GM12873 (cell line): ENCODE measurements at regions not wholly inside any gene's neighbourhood (a gene's known extent, or its start where the extent isn't known, plus 50 kb on each side); places are given as distances from the start of the nearest gene placed in this dataset.

Experiments used
- TF ChIP-seq, protein P1 (sequence below): IDR thresholded peaks from 2 replicates; pipeline ENCODE4 v1.5.1; 2012; ENCODE audit warnings: low read depth, mild to moderate bottlenecking, moderate library complexity, low read length, control low read depth; ENCODE audit not compliant: insufficient read depth; ENCODE audit errors: missing control alignments

DNA sequence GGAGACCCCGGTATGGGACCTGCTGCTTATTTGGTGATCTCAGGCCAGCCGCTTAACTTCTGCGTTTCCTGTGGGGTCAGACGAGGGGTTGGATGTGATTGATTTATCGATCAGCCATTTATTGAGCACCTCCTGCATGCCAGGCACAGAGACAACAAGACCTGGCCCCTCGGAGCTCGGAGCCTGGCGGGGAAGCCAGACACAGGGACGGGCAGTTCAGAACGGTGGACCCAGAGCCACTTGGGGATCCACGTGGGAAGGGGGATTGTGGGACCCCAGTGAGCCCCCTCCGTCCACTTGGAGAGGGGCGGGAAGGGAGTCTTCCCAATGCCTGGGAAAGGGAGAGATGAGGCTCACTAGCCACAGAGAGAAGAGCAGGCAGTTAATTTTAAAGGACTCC is 84.7 kb upstream of the CIBAR2 start:
- TF ChIP-seq, protein P1, sequence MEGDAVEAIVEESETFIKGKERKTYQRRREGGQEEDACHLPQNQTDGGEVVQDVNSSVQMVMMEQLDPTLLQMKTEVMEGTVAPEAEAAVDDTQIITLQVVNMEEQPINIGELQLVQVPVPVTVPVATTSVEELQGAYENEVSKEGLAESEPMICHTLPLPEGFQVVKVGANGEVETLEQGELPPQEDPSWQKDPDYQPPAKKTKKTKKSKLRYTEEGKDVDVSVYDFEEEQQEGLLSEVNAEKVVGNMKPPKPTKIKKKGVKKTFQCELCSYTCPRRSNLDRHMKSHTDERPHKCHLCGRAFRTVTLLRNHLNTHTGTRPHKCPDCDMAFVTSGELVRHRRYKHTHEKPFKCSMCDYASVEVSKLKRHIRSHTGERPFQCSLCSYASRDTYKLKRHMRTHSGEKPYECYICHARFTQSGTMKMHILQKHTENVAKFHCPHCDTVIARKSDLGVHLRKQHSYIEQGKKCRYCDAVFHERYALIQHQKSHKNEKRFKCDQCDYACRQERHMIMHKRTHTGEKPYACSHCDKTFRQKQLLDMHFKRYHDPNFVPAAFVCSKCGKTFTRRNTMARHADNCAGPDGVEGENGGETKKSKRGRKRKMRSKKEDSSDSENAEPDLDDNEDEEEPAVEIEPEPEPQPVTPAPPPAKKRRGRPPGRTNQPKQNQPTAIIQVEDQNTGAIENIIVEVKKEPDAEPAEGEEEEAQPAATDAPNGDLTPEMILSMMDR, result no peak

DNA sequence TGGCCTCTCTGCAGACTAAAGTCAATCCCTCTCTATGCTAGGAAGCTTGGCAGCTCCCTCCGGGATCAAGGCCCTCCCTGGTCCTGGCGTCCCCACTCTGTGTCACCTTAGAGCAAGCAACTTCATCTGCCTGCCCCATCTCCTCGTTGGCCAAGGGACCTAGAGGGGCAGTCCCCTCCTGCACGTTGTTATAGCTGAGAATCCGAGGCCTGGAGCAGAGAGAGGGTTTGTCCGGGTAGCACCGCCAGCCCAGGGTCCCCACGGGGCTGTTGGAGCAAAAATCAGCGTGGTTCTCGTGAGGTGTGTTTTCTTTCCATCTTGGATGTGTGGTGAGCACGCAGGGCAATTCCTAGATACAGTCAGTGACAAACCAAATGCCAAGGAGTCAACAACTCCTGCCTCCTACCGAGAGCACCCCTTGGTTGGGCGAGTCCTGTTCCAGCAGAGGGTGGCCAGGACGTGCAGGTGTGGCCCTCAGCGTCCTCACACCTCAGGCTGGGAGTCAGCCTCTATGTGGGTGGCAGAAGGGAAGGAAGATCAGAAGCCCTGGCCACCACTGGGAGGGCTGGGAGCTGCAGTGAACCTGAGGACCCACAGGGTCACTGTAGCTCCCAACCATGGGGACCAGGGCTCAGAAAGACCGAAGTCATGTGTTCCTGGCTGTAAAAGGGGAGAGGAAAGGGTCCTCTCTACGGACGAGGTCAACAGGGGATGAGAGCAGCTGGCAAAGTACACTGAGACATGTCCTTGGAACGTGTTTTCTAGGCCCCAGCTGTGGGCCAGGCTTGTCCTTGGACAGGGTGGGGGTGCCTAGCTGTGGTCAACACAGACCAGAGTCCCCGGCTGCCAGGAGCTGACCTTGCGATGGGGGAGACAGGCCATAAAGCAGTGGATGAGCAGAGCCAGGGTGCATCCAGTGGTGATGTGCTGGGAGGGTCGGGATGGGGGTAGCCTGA is 85.6 kb upstream of the CIBAR2 start:
- TF ChIP-seq, protein P1, result no peak

DNA sequence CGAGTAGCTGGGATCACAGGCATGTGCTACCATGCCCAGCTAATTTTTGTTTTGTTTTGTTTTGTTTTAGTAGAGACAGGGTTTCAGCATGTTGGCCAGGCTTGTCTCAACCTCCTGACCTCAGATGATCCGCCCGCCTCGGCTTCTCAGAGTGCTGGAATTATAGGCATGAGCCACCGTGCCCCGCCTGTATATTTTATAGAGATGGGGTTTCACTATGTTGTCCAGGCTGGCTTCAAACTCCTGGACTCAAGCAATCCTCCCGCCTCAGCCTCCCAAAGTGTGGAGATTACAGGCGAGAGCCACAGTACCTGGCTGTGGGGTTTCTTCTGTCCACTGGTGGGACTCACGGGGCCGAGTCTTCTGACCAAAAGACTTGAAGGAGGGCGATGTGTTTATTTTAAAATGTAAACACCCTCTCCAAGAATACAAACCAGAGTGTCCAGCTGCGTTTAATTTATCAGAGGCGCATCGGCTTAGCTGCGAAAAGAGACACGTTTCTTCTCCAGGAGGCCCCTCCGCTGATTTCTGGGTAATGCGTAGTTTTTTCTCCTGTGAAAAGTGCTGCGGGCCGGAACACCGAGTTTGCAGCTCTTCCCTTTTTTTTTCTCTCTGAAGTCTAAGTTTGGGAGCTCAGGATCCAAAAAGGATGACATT is 86.9 kb upstream of the CIBAR2 start:
- TF ChIP-seq, protein P1, result no peak

DNA sequence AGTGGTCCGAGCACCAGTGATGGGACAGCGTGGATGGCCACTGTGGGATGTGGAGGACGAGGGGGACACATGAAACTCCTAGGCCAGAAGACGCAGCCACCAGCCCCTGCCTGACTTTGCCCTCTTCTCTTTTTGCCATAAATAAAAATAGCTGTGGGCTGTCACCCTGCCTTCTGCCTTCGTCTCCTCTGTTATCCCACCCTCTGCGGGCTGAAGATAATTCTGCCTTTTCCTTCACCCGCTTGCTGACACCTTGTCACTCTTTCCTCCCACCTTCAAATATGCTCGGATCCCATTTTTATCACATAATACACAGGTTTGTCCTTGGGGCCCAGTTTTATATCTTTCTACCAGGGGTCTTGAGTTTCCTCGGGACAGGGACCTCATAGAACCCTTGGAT is 87.6 kb upstream of the CIBAR2 start:
- TF ChIP-seq, protein P1, result no peak

DNA sequence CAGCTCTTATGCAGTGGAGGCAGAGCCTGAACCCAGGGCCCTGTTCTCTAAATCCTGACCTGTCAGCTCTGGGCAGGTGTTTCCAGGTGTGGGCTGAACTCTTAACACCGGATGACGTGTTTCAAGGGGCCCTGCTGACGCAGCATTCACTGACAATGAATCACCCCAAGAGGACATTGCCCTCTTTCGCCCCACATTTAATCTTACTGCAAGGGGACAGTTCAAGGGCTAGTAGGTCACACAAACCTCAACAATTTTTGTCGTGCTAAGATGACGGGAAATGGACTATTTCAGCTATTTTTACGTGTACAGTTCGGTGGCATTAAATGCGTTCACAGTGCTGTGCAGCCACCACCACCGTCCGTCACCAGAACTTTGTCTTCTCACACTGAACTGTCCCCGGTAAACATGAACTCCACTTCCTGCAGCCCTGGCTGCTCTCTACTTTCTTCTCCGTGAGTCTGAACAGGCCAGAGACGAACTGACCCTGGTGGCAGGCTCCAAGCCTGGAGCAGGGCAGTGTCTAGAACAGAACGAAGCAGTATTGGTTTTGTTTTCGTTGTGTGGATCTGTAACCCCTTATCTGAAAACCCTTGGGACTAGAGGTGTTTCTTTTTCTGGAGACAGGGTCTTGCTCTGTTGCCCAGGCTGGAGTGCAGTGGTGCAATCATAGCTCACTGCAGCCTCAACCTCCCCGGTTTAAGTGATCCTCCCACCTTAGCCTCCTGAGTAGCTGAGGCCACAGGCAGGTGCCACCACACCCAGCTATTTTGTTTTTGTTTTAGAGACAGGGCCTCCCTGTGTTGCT is 88.4 kb upstream of the CIBAR2 start:
- TF ChIP-seq, protein P1, result no peak

DNA sequence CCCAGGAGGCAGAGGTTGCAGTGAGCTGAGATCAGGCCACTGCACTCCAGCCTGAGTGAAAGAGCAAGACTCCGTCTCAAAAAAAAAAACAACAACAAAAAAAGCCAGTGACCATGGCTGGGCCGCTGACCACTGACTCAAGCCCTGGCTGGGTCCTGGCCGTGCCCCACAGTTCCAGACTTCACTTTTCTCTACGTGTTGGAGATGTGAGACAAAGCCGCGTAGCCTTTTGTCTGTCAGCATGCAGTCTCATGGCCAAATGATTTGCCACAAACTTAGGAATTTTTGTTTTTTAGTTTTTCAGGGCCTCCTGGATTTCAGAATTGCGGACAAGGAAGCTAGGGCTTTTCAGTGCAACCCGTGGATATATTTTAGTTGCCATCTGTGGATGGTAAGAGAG is 89.3 kb upstream of the CIBAR2 start:
- TF ChIP-seq, protein P1, result no peak
